ENCODE measurements at regions not wholly inside any gene's neighbourhood (a gene's known extent, or its start where the extent isn't known, plus 50 kb on each side); places are given as distances from the start of the nearest gene placed in this dataset.
"Not testable (repeated sequence)": the region's sequence is repeated elsewhere in the genome, so short reads cannot be mapped to it uniquely, and the experiment has no call there.

GRCh38 chr12:5308996-5309395 lies 122.9 kb upstream of the NTF3 start:
- DNase-seq (ENCODE audit: low spot score) = no peak

GRCh38 chr12:5309654-5310053 lies 122.3 kb upstream of the NTF3 start:
- no peak for DNase-seq (ENCODE audit: low spot score)

GRCh38 chr12:5310151-5310550 lies 121.8 kb upstream of the NTF3 start:
- no peak for DNase-seq (ENCODE audit: low spot score)

GRCh38 chr12:5317556-5317955 lies 114.4 kb upstream of the NTF3 start:
- DNase-seq (ENCODE audit: low spot score) = no peak

GRCh38 chr12:5318874-5319273 lies 113.0 kb upstream of the NTF3 start:
- DNase-seq (ENCODE audit: low spot score) = no peak

GRCh38 chr12:5328669-5329517 lies 103.0 kb upstream of the NTF3 start:
- no peak for DNase-seq (ENCODE audit: low spot score)

- no peak for DNase-seq (ENCODE audit: low spot score)
Measured at GRCh38 chr12:5332551-5332950, 99.4 kb upstream of the NTF3 start.

- DNase-seq (ENCODE audit: low spot score) = no peak
Measured at GRCh38 chr12:5333096-5333495, 98.8 kb upstream of the NTF3 start.

GRCh38 chr12:5335069-5335468 lies 96.8 kb upstream of the NTF3 start:
- no peak for DNase-seq (ENCODE audit: low spot score)

- DNase-seq (ENCODE audit: low spot score) = not testable (repeated sequence)
Measured at GRCh38 chr12:5341086-5341485, 90.8 kb upstream of the NTF3 start.

GRCh38 chr12:5343711-5344110 lies 88.2 kb upstream of the NTF3 start:
- DNase-seq (ENCODE audit: low spot score) = no peak

GRCh38 chr12:5344131-5344530 lies 87.8 kb upstream of the NTF3 start:
- DNase-seq (ENCODE audit: low spot score) = no peak

GRCh38 chr12:5345534-5345933 lies 86.4 kb upstream of the NTF3 start:
- DNase-seq (ENCODE audit: low spot score) = no peak

- DNase-seq (ENCODE audit: low spot score) = no peak
Measured at GRCh38 chr12:5348057-5348456, 83.9 kb upstream of the NTF3 start.

GRCh38 chr12:5348491-5348890 lies 83.4 kb upstream of the NTF3 start:
- no peak for DNase-seq (ENCODE audit: low spot score)

- no peak for DNase-seq (ENCODE audit: low spot score)
Measured at GRCh38 chr12:5364036-5364770, 67.7 kb upstream of the NTF3 start.

GRCh38 chr12:5369298-5369697 lies 62.6 kb upstream of the NTF3 start:
- DNase-seq (ENCODE audit: low spot score) = no peak

- no peak for DNase-seq (ENCODE audit: low spot score)
Measured at GRCh38 chr12:5371631-5372030, 60.3 kb upstream of the NTF3 start.

GRCh38 chr12:5374713-5375112 lies 57.2 kb upstream of the NTF3 start:
- no peak for DNase-seq (ENCODE audit: low spot score)

GRCh38 chr12:5375547-5376295 lies 56.2 kb upstream of the NTF3 start:
- DNase-seq (ENCODE audit: low spot score) = no peak

- no peak for DNase-seq (ENCODE audit: low spot score)
Measured at GRCh38 chr12:5376591-5377207, 55.2 kb upstream of the NTF3 start.

- DNase-seq (ENCODE audit: low spot score) = no peak
Measured at GRCh38 chr12:5377997-5378592, 53.8 kb upstream of the NTF3 start.
